Esophagus muscularis mucosa (tissue), 4 donors: ENCODE measurements at regions not wholly inside any gene's neighbourhood (a gene's known extent, or its start where the extent isn't known, plus 50 kb on each side); places are given as distances from the start of the nearest gene placed in this dataset.

ENCODE experiments used
- DNase-seq: peaks from one replicate; pipeline ENCODE4 v3.0.0-alpha.2; 2017; ENCODE audit errors: extremely low spot score
- H3K27ac ChIP-seq, 4 donors: fragments of 200-600 bp; sonication (generic); replicated peaks in 1 of 4; 1 replicate in 3 of 4; 2 replicates in 1 of 4; pipeline ENCODE4 v1.5.1; 2016 to 2019; ENCODE audit warnings: mild to moderate bottlenecking in 1 of 4
- H3K27me3 ChIP-seq, 4 donors: fragments of 200-600 bp; sonication (generic); one replicate each; pipeline versions ENCODE4 v1.5.1 to v1.6.0; 2016 to 2019
- H3K36me3 ChIP-seq, 4 donors: fragments of 200-600 bp; sonication (generic); one replicate each; pipeline ENCODE4 v1.5.1; 2016 to 2019
- H3K4me1 ChIP-seq, 4 donors: fragments of 200-600 bp; sonication (generic); one replicate each; pipeline ENCODE4 v1.5.1; 2016 to 2019
- H3K4me3 ChIP-seq, 4 donors: fragments of 200-600 bp; sonication (generic); 1 replicate in 2 of 4; 2 replicates in 2 of 4; pipeline ENCODE4 v1.5.1; 2016 to 2019; ENCODE audit warnings: mild to moderate bottlenecking in 4 of 4, moderate library complexity in 1 of 4
- H3K9me3 ChIP-seq, 4 donors: fragments of 200-600 bp; sonication (generic); 1 replicate in 3 of 4; 2 replicates in 1 of 4; pipeline ENCODE4 v1.5.1; 2016 to 2019
- EP300 ChIP-seq: sonication (generic); formaldehyde crosslinking; IDR thresholded peaks from one replicate; pipeline ENCODE4 v1.6.1; 2017; ENCODE audit warnings: antibody characterized with exemption
- POLR2A ChIP-seq: fragments of 450-650 bp; IDR thresholded peaks from one replicate; pipeline ENCODE4 v1.6.1; 2017; ENCODE audit warnings: antibody characterized with exemption, moderate library complexity, mild to moderate bottlenecking, low read depth
- POLR2AphosphoS5 ChIP-seq, 2 donors: sonication (generic); formaldehyde crosslinking; IDR thresholded peaks; one replicate each; pipeline ENCODE4 v1.6.1; 2017; ENCODE audit warnings: antibody characterized with exemption in 2 of 2
- WGBS: methylation state at CpG from one replicate; pipeline ENCODE4 v1.1.5; 2018; 5-methylcytosine and 5-hydroxymethylcytosine counted together
- intact Hi-C: fragments of 100-400 bp; cut with DNase I; formaldehyde crosslinking; loops from one replicate; pipeline ENCODE4 v1.15.1; 2023
- TF ChIP-seq, protein P1 (sequence below), 3 experiments: fragments of 200-600 bp in 2 of 3; fragments of 450-650 bp in 1 of 3; sonication (generic) in 2 of 3; IDR thresholded peaks; one replicate each; pipeline ENCODE4 v1.5.1; 2017 to 2019; ENCODE audit warnings: antibody characterized with exemption in 3 of 3, mild to moderate bottlenecking in 2 of 3, moderate library complexity in 1 of 3

GRCh38 chr15:95929232-95929846 lies 401.2 kb upstream of the NR2F2 start:
- intact Hi-C loops, result no loop called here
- no peaks in the 10 kb centered on the region for H3K9me3 ChIP-seq
- no peaks in the 10 kb centered on the region for H3K27me3 ChIP-seq
- TF ChIP-seq, protein P1, sequence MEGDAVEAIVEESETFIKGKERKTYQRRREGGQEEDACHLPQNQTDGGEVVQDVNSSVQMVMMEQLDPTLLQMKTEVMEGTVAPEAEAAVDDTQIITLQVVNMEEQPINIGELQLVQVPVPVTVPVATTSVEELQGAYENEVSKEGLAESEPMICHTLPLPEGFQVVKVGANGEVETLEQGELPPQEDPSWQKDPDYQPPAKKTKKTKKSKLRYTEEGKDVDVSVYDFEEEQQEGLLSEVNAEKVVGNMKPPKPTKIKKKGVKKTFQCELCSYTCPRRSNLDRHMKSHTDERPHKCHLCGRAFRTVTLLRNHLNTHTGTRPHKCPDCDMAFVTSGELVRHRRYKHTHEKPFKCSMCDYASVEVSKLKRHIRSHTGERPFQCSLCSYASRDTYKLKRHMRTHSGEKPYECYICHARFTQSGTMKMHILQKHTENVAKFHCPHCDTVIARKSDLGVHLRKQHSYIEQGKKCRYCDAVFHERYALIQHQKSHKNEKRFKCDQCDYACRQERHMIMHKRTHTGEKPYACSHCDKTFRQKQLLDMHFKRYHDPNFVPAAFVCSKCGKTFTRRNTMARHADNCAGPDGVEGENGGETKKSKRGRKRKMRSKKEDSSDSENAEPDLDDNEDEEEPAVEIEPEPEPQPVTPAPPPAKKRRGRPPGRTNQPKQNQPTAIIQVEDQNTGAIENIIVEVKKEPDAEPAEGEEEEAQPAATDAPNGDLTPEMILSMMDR (IDR thresholded peaks at IDR 0.05), result no peak
- peaks cover 0 to 11% (median 5%) of the 10 kb centered on the region in 4 donors for H3K4me1 ChIP-seq
- no peak for DNase-seq
- H3K36me3 ChIP-seq, result no peaks in the 10 kb centered on the region
- H3K27ac ChIP-seq, result no peak overlapping the region
- 68% methylated on average over 7 of the region's 7 CpGs for WGBS
- H3K4me3 ChIP-seq, result no peak overlapping the region

- Histone ChIP-seq H3K9me3 (no peaks in the 10 kb centered on the region), H3K4me1 (peaks cover 0 to 11% (median 5%) of the 10 kb centered on the region in 4 donors), H3K27me3 (no peaks in the 10 kb centered on the region), H3K36me3 (no peaks in the 10 kb centered on the region), H3K27ac (no peak overlapping the region), H3K4me3 (no peak overlapping the region)
- 78% methylated on average over 10 of the region's 10 CpGs for WGBS
- no peak for TF ChIP-seq POLR2A
- TF ChIP-seq POLR2AphosphoS5 (IDR thresholded peaks at IDR 0.05), result no peak
- TF ChIP-seq, protein P1 (IDR thresholded peaks at IDR 0.05), result no peak
- no peak for TF ChIP-seq EP300
- DNase-seq, result no peak
- intact Hi-C loops, result no loop called here
Measured at GRCh38 chr15:95930659-95931375, 399.7 kb upstream of the NR2F2 start.

DNA sequence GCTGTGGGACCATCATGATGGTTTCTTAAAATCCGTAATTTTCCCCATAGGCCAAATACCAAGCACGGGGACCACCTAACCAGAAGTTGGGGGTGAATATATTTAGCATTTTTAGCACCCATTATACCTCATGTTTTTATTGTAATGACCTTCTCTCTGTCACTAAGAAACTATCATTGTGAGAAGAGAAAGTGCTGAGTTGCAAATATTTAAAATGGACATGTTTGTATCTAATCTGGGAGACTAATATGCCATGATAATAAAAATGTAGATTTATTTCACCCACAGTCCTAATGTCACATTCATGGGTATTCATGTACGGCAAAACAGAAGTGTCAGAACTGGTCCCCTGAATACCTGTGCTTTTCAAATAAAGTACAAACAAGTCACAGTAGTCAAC lies 398.9 kb upstream of the NR2F2 start:
- intact Hi-C loops, result no loop called here
- TF ChIP-seq POLR2AphosphoS5 (IDR thresholded peaks at IDR 0.05), result no peak
- no peak for TF ChIP-seq POLR2A
- TF ChIP-seq, protein P1 (IDR thresholded peaks at IDR 0.05), result no peak
- TF ChIP-seq EP300, result no peak
- no peak for DNase-seq
- H3K27me3 ChIP-seq, result no peaks in the 10 kb centered on the region
- H3K36me3 ChIP-seq, result no peaks in the 10 kb centered on the region
- peaks cover 0 to 11% (median 5%) of the 10 kb centered on the region in 4 donors for H3K4me1 ChIP-seq
- H3K27ac ChIP-seq, result no peak overlapping the region
- H3K9me3 ChIP-seq, result no peaks in the 10 kb centered on the region
- no peak overlapping the region for H3K4me3 ChIP-seq
- WGBS, result 90% methylated on average over 3 of the region's 3 CpGs

- Histone ChIP-seq H3K4me1 (peaks cover 0 to 11% (median 5%) of the 10 kb centered on the region in 4 donors), H3K27me3 (no peaks in the 10 kb centered on the region), H3K27ac (no peak overlapping the region), H3K4me3 (no peak overlapping the region), H3K36me3 (no peaks in the 10 kb centered on the region), H3K9me3 (no peaks in the 10 kb centered on the region)
- DNase-seq, result no peak
- TF ChIP-seq POLR2A (no peak), POLR2AphosphoS5 (IDR thresholded peaks at IDR 0.05) (no peak), EP300 (no peak)
- TF ChIP-seq, protein P1 (IDR thresholded peaks at IDR 0.05), result no peak
- intact Hi-C loops, result no loop called here
- 92% methylated on average over 2 of the region's 2 CpGs for WGBS
Measured at GRCh38 chr15:95932141-95932540, 398.4 kb upstream of the NR2F2 start.
